ENCODE measurements at regions not wholly inside any gene's neighbourhood (a gene's known extent, or its start where the extent isn't known, plus 50 kb on each side); places are given as distances from the start of the nearest gene placed in this dataset.

DNA sequence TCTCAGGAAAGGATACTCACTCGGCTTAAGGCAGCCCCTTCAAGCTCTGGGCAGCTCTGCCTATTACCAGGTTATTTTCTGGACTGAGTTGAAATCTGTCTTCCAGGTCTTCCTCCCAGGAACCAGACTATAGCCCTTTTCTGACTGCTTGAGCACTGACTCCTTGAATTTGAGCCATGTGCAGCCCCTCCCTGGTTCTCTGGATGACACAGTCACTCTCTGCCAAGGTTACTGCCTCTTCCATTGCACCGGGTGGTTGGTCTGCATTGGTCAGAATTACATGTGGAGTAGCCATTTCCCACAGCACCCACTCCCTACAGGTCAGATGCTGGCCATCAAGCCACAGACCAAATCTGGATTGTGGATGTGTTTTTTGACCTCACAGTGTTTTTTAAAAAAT is 81.9 kb downstream of the KLF4 start:
- in situ Hi-C loops (cut with MboI; ENCODE audit: low sequenced_read_pairs in 4 of 4): no loop called here
- H3K27ac ChIP-seq: no peak overlapping the region
- H3K9me3 ChIP-seq: no peaks in the 10 kb centered on the region
- H3K4me3 ChIP-seq: no peak overlapping the region
- H3K4me1 ChIP-seq: peaks cover 3 to 20% of the 10 kb centered on the region in 2 donors
- no peaks in the 10 kb centered on the region for H3K36me3 ChIP-seq
- H3K27me3 ChIP-seq: no peaks in the 10 kb centered on the region
- intact Hi-C loops (cut with DNase I; ENCODE audit: low total_unique reads): no loop called here
- DNase-seq (no peak), ATAC-seq (no peak)
- no peak for TF ChIP-seq POLR2A (IDR thresholded peaks at IDR 0.05)
- TF ChIP-seq, protein P1, sequence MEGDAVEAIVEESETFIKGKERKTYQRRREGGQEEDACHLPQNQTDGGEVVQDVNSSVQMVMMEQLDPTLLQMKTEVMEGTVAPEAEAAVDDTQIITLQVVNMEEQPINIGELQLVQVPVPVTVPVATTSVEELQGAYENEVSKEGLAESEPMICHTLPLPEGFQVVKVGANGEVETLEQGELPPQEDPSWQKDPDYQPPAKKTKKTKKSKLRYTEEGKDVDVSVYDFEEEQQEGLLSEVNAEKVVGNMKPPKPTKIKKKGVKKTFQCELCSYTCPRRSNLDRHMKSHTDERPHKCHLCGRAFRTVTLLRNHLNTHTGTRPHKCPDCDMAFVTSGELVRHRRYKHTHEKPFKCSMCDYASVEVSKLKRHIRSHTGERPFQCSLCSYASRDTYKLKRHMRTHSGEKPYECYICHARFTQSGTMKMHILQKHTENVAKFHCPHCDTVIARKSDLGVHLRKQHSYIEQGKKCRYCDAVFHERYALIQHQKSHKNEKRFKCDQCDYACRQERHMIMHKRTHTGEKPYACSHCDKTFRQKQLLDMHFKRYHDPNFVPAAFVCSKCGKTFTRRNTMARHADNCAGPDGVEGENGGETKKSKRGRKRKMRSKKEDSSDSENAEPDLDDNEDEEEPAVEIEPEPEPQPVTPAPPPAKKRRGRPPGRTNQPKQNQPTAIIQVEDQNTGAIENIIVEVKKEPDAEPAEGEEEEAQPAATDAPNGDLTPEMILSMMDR (IDR thresholded peaks at IDR 0.05 in 4 of 5, conservative IDR thresholded peaks at IDR 0.05 in 1 of 5): no peak

DNA sequence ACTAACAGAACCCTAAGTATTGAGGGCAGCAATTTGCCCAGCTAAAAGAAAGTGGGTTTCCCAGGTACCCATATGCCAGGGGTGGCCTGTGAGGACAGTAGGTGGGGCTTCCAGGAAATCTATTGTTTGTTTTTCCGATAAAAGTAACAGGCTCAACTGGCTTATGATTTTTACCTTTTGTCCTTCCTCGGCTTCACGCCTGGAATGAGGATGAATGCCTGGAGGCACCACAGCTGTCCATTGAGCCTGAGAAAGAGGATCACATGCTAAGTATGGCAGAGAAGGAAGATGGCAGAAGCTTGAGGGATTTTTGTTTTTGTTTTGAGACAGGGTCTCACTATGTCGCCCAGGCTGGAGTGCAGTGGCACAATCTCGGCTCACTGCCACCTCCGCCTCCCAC is 84.1 kb downstream of the KLF4 start:
- in situ Hi-C loops (cut with MboI; ENCODE audit: low sequenced_read_pairs in 4 of 4): no loop called here
- H3K4me3 ChIP-seq: no peak overlapping the region
- DNase-seq: no peak
- no peak overlapping the region for H3K27ac ChIP-seq
- intact Hi-C loops (cut with DNase I; ENCODE audit: low total_unique reads): no loop called here
- H3K27me3 ChIP-seq: no peaks in the 10 kb centered on the region
- no peak for ATAC-seq
- no peaks in the 10 kb centered on the region for H3K36me3 ChIP-seq
- no peaks in the 10 kb centered on the region for H3K9me3 ChIP-seq
- TF ChIP-seq, protein P1 (IDR thresholded peaks at IDR 0.05 in 4 of 5, conservative IDR thresholded peaks at IDR 0.05 in 1 of 5): no peak
- TF ChIP-seq POLR2A (IDR thresholded peaks at IDR 0.05): no peak
- peaks cover 3 to 20% of the 10 kb centered on the region in 2 donors for H3K4me1 ChIP-seq

DNA sequence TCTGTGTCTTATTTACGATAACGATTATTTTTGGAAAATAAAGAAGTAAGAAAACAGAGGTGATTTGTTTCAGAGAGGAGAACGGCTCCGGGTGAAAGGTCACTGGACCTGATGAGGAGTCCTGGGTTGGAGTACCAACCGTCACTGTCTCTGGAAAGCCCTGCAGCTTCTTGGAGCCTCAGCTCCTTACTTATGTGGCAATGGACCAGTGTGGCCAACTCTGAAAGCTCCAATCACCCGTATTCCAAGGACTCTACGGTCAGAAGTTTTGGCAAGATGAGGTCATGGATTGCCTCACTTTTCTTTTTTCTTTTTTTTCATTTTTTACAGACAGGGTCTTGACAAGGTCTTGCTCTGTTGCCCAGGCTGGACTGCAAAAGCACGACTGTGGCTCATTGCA is 84.8 kb downstream of the KLF4 start:
- in situ Hi-C loops (cut with MboI; ENCODE audit: low sequenced_read_pairs in 4 of 4) (no loop called here), intact Hi-C loops (cut with DNase I; ENCODE audit: low total_unique reads) (no loop called here)
- H3K27ac ChIP-seq: no peak overlapping the region
- TF ChIP-seq POLR2A (IDR thresholded peaks at IDR 0.05): no peak
- TF ChIP-seq, protein P1 (IDR thresholded peaks at IDR 0.05 in 4 of 5, conservative IDR thresholded peaks at IDR 0.05 in 1 of 5): no peak
- H3K4me3 ChIP-seq: no peak overlapping the region
- H3K9me3 ChIP-seq: no peaks in the 10 kb centered on the region
- ATAC-seq: no peak
- H3K36me3 ChIP-seq: no peaks in the 10 kb centered on the region
- peaks cover 3 to 20% of the 10 kb centered on the region in 2 donors for H3K4me1 ChIP-seq
- DNase-seq: no peak
- H3K27me3 ChIP-seq: no peaks in the 10 kb centered on the region

DNA sequence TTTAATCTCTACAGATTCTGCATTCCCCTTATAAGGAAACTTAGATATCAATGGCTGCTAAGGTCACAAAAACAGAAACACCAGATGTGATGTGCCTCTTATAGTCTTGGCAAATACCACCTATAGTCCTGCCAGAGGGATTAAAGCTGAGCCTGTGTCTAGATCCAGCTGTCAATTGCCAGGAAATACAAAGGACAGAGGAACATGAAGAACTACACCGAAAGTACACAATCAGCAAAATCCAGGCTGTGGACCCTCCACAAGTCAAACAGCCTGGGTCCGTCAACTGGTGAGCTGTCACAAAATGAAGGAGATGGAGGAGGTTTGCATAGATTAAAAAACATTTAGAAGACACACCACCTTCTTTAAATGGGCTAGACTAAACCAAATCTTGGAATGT is 85.4 kb downstream of the KLF4 start:
- ATAC-seq (no peak), DNase-seq (no peak)
- no peaks in the 10 kb centered on the region for H3K27me3 ChIP-seq
- intact Hi-C loops (cut with DNase I; ENCODE audit: low total_unique reads): no loop called here
- TF ChIP-seq POLR2A (IDR thresholded peaks at IDR 0.05): no peak
- TF ChIP-seq, protein P1 (IDR thresholded peaks at IDR 0.05 in 4 of 5, conservative IDR thresholded peaks at IDR 0.05 in 1 of 5): no peak
- H3K27ac ChIP-seq: no peak overlapping the region
- H3K4me1 ChIP-seq: peaks cover 3 to 20% of the 10 kb centered on the region in 2 donors
- no peak overlapping the region for H3K4me3 ChIP-seq
- in situ Hi-C loops (cut with MboI; ENCODE audit: low sequenced_read_pairs in 4 of 4): no loop called here
- H3K36me3 ChIP-seq: no peaks in the 10 kb centered on the region
- no peaks in the 10 kb centered on the region for H3K9me3 ChIP-seq
